ENCODE measurements at regions not wholly inside any gene's neighbourhood (a gene's known extent, or its start where the extent isn't known, plus 50 kb on each side); places are given as distances from the start of the nearest gene placed in this dataset.

DNA sequence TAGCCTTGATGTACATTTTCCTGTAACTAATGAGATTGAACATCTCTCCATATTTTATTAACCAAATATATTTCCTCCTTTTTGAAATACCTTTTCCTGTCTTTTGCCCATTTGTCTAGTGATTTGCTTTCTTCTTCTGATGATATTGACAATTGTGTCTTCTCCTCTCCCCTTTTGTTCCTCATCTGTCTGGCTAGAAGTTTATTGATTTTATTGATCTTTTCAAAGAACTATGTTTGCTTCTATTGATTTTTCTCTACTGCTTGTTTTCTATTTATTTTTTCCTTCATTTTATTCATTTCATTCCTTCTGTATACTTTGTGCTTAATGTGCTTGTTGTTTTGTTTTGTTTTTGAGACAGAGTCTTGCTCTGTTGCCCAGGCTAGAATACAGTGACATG, 181.4 kb upstream of the SMIM23 start:
- DNase-seq (ENCODE audit: low read depth), result no peak

DNA sequence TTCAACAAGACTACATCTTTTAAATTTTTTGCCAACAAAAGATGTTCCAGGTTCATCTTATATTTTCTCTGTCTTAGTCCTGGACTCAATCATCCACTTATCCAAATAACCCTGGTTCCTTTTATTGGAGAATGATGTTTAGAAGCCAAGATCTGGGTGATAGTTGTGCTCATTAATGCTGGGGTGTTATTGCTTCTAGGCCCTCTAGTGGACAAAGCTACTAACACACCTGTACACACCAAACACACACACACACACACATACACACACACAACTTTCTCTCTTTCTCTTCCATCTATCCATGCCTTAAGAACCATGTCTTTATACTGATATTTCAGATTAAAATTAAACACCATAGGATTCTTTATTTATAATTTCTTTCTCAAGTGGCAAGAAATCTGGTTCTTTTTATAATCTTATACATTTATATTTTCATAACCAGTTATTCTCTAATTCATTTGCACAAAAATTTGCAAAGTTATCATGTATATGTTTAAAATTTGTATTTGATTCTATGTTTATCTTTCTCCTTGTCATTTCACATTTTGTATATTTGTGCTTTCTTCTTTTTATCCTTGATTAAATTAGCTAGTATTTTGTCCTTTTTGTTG, 179.1 kb upstream of the SMIM23 start:
- DNase-seq (ENCODE audit: low read depth), result no peak

- no peak for DNase-seq (ENCODE audit: low read depth)
Measured at GRCh38 chr5:171607863-171608262, 177.8 kb upstream of the SMIM23 start.

GRCh38 chr5:171609806-171610452, 175.7 kb upstream of the SMIM23 start:
- DNase-seq (ENCODE audit: low read depth), result no peak

DNA sequence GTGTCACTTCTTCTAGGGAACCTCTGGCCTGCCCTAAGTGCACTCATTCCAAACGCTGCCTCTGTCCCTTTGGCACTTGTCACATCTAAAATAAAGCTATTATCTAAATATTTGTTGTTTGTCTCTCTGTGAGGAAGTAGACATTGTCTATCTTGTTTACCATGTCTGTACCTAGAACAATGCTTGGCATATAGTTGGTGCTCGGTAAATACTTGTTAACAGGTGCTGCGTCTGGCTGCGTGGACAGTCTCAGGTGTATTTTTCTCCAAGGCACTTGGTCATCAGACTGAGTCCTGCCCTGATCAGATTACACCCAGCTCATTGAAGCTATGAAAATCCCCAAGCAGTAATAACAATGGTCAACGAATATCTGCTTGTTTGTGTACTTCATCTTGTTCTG, 174.9 kb upstream of the SMIM23 start:
- DNase-seq (ENCODE audit: low read depth), result no peak

DNA sequence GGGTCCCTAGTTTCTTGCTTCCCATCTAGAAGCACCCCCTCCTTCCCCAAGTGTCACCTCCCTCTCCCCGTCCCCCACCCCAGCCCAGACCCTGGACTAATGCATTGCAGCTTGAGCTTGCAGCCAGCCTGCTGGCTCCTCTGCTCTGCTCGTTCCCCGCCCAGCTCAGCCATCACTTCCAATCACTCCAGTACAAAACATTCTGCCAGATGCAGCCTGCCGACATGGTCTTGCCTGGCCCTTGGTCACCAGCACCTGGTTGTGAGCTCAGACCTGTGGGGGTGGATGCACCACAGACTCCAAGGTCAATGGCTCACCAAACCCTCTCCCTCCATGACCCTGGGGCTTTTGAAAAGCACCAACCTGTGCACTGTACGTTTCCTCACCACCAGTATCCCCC, 172.9 kb upstream of the SMIM23 start:
- no peak for DNase-seq (ENCODE audit: low read depth)

DNA sequence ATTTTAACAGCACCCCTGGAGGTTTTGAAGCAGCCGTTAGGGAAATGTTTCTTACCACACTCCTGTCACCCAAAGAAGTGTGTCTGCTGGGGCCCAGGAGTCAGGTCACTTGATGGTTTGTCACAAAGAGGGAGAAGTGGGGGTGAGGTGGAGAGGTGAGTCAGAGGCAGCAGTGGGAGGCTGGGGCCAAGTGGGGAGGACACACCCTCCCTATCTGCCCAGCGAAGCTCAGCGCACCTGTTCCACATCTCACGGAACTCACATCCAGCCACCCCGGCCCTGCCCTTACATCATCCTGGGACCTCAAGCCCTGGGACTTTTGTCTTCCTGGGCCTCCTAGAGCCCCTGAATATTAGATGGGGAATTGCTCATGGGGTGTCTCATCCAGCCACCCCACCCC, 171.1 kb upstream of the SMIM23 start:
- no peak for DNase-seq (ENCODE audit: low read depth)

GRCh38 chr5:171614971-171615653, 170.5 kb upstream of the SMIM23 start:
- no peak for DNase-seq (ENCODE audit: low read depth)

DNA sequence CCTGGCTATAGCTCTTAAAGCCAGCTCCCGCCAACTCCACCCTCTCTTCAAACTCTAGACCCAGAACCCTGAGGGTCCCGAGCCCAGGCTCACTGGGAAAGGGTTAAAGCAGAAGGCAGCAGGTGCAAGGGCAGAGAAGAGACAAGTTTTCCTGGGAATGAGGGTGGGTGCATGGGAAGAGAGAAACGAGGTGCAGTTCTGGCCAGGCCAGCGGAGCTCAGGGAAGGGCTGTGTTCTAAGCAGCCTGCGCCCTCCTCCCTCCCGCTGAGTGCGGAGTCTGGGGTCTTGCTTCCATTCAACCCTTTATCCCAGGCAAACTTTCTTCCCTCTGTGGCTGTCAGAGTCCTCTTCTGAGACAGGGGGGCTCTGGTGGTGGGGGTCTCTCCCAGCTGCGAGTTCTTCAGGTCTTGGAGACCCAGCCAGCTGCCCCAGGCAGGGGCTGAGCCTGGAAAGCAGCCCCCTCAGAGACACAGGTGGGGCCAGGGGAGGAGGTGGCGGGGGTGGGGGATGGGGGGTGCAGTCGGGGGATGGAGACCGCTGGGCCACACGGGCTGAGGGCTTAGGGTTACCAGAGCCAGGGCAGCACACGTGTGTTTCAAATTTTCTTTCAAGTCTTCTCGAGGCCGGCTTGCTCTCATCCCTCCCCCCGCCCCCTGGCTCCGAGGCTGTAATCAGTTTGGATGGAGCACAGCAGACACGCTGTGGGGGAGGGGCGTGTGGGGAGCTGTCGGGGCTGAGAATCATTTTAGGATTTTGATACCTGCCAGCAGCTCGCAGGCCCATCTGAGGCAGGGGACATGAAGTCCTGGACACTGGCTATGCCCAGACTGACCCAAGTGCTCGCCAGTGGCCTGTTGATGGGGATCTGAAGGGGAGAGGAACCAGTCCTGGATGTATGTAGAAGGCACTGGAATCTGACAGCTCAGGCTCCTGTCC, 169.6 kb upstream of the SMIM23 start:
- DNase-seq (ENCODE audit: low read depth), result no peak

DNA sequence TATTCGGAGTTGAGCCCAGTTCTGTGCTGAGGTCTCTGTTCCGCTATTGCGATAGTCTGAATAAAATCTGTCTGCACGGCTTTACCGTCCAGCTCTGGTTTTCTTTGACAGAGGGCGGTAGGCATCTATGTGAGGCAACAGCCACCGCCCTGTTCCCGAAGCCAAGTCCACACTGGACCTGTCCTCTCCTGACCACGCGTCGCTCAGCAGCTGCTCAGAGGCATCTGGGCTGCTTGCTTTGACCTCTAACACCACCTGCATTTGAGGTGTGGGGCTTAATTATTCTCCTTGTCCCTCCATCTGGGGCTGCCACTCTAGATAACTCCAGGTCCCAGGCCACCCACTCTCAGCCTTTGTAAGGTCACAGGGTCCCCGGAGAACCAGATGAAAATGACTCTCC, 168.4 kb upstream of the SMIM23 start:
- DNase-seq (ENCODE audit: low read depth), result no peak

GRCh38 chr5:171617817-171618591, 167.6 kb upstream of the SMIM23 start:
- DNase-seq (ENCODE audit: low read depth), result no peak

DNA sequence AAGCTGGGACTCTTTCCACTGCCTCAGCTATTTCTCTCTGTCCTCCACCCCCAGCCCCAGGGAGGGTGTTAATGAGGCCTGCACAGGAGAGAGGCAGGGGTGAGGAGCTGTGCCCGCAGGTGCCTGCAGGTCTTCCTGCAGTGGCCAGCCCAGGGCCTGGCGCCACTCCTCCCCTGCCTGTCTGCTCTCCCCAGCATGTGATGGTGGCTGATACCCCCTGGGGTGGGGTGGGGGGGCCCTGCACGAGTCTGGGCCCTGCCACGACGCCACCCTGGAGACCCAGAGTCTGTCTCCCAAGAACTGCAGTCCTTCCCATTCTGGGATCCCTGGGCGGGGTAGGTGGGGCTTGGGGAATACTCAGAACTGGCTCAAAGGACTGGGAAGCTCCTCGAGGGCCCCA, 166.4 kb upstream of the SMIM23 start:
- no peak for DNase-seq (ENCODE audit: low read depth)

- DNase-seq (ENCODE audit: low read depth), result no peak
Measured at GRCh38 chr5:171619744-171620143, 165.9 kb upstream of the SMIM23 start.

- DNase-seq (ENCODE audit: low read depth), result no peak
Measured at GRCh38 chr5:171622010-171622409, 163.6 kb upstream of the SMIM23 start.

DNA sequence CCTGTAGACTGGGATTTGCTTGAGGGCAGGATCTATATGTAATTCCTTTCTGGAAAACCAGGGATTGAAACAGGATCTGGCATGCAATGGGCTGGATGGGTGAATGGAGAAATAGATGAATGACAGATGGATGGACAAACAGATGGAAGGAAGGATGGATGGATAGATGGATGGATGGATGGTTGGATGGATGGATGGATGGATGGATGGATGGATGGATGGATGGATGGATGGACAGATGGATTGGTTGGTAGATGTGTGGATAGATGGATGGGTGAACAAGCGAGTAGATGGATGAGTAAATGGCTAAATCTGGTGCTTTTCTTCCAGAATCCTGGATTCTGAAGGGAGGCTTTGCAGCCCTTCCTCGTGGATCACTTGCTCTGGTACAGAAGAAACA, 162.5 kb upstream of the SMIM23 start:
- DNase-seq (ENCODE audit: low read depth), result no peak

- no peak for DNase-seq (ENCODE audit: low read depth)
Measured at GRCh38 chr5:171623551-171624097, 162.0 kb upstream of the SMIM23 start.

- no peak for DNase-seq (ENCODE audit: low read depth)
Measured at GRCh38 chr5:171624396-171624795, 161.2 kb upstream of the SMIM23 start.

DNA sequence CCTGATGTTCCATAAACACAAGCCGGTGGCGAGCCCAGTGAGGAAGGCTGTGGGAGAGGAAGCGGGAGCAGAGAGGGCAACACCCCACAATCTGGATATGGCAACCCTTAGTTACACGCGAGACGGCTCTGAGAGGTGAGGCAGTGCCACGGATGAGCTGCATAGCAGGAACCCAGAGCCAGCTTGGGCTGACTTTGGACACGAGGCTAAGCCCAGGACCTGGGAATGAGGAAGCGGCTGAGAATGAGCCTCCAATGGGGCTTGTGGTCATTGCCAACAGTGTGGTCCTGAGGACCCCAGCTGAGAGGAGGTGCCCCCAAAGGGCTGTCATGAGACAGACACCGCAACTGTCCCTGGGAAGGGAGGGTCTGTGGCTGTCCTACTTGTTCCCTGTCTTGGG, 160.0 kb upstream of the SMIM23 start:
- no peak for DNase-seq (ENCODE audit: low read depth)

- DNase-seq (ENCODE audit: low read depth), result no peak
Measured at GRCh38 chr5:171627936-171628632, 157.5 kb upstream of the SMIM23 start.

GRCh38 chr5:171628633-171628974, 157.0 kb upstream of the SMIM23 start:
- no peak for DNase-seq (ENCODE audit: low read depth)

DNA sequence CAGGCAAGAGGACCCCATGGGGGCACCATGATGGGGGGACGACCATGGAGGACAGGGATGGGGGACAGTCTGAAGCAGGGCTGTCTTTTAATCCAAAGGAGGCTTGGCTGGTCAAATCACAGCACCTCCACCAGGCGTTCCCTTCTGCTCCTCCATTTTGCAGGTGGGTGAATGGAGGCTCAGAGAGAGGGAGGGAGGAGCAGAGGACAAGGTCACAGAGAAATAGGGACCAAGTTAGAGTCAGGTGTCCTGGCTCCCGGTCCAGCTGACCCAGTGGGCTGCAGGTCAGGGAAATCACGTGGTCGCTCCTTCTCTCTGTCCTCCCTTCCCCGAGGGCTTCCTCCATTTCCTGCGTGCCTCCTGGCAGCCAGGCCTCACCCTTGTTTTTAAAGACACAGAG, 156.4 kb upstream of the SMIM23 start:
- DNase-seq (ENCODE audit: low read depth), result no peak
